KBM-7 (cell line): ENCODE measurements at regions not wholly inside any gene's neighbourhood (a gene's known extent, or its start where the extent isn't known, plus 50 kb on each side); places are given as distances from the start of the nearest gene placed in this dataset.
A peak's percentile ranks its signal among the peaks of the same experiment; 100 is the strongest.

ENCODE experiments used
- DNase-seq: peaks from one replicate; pipeline ENCODE4 v3.0.0-alpha.2; 2015
- in situ Hi-C: fragments of 300-500 bp; cut with MboI; formaldehyde crosslinking; loops from 2 replicates; pipeline ENCODE4 v1.14.3; 2020; ENCODE audit warnings: low sequenced_read_pairs, low pct_unique_long_range_greater_than_20kb, mixed read lengths

- DNase-seq: no peak
- in situ Hi-C loops: no loop called here
These were observed 206.2 kb upstream of the TCF21 start for GRCh38 chr6:133682506-133683307.

GRCh38 chr6:133683308-133683580 is 205.7 kb upstream of the TCF21 start:
- in situ Hi-C loops: no loop called here
- no peak for DNase-seq

DNA sequence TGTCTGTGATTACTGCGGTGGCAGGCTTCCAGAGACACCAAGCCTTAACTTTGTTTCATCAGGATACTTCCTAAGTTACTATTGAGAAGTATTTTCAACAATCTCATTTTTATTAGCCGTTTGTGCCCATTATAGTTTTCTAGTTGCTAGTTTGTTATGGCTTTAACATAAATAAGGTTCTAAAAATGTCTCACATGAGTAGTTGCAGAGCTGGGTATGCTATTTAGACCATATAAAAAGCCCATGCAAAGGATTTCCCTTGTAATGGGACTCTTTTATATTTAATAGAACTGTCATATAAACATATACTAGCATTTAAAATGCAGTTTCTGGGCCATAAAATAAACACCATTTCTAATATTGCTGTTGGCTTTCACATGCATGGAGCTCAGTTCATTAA is 205.3 kb upstream of the TCF21 start:
- in situ Hi-C loops: no loop called here
- DNase-seq: no peak

GRCh38 chr6:133688705-133689492 is 200.0 kb upstream of the TCF21 start:
- DNase-seq: no peak

GRCh38 chr6:133689863-133690262 is 199.1 kb upstream of the TCF21 start:
- no peak for DNase-seq
- in situ Hi-C loops: no loop called here

More at GRCh38 chr6:133688705-133689492, 200.0 kb upstream of the TCF21 start:
- in situ Hi-C loops: no loop called here

GRCh38 chr6:133693565-133693964 is 195.3 kb upstream of the TCF21 start:
- in situ Hi-C loops: no loop called here

DNA sequence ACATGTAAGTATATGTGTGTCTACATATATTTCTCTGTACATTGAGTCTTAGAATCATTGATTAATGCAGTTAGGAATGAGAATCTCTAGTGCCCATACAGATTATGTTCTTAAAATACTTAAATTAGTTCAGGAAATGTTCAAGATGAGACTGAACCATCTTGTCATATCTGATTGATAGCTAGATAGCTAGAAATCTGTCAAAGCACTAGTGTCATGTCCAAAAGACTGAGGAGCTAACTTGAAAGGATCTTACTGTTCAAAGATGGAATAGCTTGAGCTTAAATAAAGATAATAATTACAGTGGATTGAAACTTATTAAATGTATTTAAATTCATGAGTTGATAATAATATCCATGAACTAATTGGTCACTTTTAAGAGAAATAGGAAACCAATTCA is 191.7 kb upstream of the TCF21 start:
- in situ Hi-C loops: no loop called here
- DNase-seq: no peak

More at GRCh38 chr6:133693565-133693964, 195.3 kb upstream of the TCF21 start:
- DNase-seq: no peak

GRCh38 chr6:133697666-133698065 is 191.2 kb upstream of the TCF21 start:
- in situ Hi-C loops: no loop called here
- no peak for DNase-seq

DNA sequence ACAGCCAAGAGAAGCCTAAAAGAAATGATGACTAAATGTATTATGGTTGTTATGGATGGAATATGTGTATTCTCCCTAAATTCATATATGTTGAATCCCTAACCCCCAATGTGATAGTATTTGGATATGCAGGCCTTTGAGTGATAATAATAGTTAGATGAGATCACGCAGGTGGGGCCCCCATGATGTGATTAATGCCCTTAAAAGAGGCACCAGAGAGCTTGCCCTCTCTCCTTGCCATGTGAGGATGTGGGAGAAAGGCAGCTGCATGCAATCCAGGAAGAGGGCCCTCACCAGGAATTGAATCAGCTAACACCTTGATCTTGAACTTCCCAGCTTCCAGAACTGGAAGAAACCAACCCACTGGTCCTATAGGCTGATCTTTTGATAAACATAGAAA is 190.6 kb upstream of the TCF21 start:
- DNase-seq: no peak
- in situ Hi-C loops: no loop called here

GRCh38 chr6:133699741-133700385 is 189.1 kb upstream of the TCF21 start:
- DNase-seq: no peak
- in situ Hi-C loops: no loop called here

DNA sequence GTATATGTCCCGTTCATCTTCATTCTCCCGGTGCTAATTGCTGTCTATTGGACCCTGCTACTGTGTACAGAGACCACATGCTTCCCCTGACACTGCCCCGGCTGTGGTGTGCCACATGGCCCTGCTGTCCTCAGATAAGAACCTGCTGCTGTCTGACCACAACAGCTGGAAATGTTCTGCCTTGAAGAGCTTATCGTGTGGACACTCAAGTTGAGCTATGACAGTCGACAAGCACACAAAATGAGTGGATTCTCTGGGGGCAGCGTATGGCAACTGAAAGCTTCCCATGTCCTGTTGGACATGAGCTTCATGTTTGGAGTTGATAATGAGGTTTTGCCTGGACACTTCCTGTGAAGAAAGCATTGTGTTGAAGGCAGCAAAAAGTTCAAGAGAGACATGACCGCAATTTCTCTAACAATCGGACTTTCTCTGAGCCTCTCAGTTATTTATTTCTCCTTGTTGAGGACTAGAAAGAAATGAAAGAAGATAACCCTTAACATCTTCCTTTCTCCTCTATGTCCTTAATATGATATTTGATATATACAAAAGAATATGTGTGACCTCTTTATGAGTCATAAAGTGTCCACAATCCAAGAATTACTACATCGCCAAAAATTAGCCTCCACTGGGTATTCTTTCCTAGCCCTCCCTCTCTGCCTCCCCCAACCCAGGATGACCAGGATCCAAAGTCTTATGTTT is 187.1 kb upstream of the TCF21 start:
- DNase-seq: peak; percentile 37
- in situ Hi-C loops: no loop called here

- DNase-seq: no peak
- in situ Hi-C loops: no loop called here
These were observed 184.5 kb upstream of the TCF21 start for GRCh38 chr6:133704371-133704770.

GRCh38 chr6:133705066-133705465 is 183.8 kb upstream of the TCF21 start:
- in situ Hi-C loops: no loop called here

GRCh38 chr6:133705731-133706130 is 183.2 kb upstream of the TCF21 start:
- no peak for DNase-seq
- in situ Hi-C loops: no loop called here

More at GRCh38 chr6:133705066-133705465, 183.8 kb upstream of the TCF21 start:
- DNase-seq: no peak

GRCh38 chr6:133707456-133707855 is 181.5 kb upstream of the TCF21 start:
- DNase-seq: peak; percentile 38
- in situ Hi-C loops: no loop called here

DNA sequence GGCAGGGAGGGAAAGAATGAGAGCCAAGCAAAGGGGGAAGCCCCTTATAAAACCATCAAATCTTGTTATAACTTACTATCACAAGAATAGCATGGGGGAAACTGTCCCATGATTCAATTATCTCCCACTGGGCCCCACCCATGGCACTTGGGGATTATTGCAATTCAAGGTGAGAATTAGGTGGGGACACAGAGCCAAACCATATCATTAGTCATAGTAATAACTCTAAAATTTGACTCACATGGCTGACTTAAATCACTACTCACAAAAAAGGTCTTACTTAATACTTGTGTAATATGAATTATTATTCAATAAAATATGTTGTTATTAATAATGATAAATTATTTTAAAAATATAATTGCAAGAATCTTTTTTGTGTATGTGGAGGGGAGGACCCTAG is 178.1 kb upstream of the TCF21 start:
- DNase-seq: no peak
- in situ Hi-C loops: no loop called here

GRCh38 chr6:133715270-133715669 is 173.6 kb upstream of the TCF21 start:
- no peak for DNase-seq
- in situ Hi-C loops: no loop called here

DNA sequence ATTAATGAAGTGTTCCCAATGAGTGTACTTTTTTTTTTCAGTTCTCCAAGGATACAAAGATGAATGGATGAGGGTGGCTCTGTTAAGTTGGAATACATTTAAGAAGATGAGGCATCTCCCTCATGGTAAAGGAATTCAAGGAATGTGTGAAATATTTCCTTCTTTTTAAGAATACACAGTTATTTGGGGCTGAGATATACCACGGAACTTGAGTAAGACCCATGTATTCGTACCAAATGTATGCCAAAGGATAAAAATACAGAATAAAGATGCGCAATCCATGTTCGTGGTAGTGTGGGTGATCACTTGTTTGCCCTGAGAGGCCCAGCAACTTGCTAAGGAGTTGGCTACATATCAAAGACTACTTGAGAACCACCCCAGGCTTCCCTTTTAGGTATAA is 164.2 kb upstream of the TCF21 start:
- in situ Hi-C loops: no loop called here
- DNase-seq: no peak

DNA sequence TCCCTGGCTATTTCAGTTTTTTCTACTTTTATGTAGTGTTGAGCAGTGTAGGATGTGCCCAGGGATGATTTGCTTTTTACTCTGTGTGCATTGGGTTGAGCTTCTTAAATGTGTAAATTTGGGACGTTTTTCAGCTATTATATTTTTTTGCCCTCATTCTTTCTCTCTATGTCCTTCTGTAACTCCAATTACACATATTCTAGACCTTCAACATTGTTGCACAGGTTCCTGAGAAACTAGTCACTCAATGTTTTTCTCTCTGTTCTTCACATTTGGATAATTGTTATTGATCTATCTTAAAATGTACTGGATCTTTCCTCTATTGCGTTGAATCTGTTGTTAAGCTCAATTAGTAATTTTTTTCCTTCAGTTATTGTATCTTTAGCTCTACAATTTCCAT is 162.7 kb upstream of the TCF21 start:
- no peak for DNase-seq
- in situ Hi-C loops: no loop called here

DNA sequence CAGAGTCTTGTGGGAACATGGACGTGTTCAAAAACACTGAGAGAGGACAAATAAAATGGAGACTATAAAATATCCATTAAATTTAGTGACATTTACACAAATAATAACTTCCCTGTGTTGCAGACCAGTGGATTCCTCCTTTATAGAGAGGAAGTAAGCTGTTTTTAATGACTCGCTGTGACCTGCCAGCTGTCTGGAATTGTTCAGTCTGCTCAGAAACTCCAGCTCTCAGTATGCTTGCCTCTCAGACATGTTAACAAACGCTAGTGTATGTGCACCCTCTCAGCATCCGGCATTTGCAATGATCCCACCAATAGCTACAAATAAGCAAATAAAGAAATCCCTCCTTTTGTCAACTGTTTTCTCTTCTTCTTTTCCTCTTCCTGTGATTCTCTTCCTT is 158.0 kb upstream of the TCF21 start:
- in situ Hi-C loops: no loop called here

More for the DNA sequence above, 158.0 kb upstream of the TCF21 start:
- no peak for DNase-seq
